ENCODE measurements at regions not wholly inside any gene's neighbourhood (a gene's known extent, or its start where the extent isn't known, plus 50 kb on each side); places are given as distances from the start of the nearest gene placed in this dataset.

- DNase-seq, result no peak
- H3K4me1 Mint-ChIP-seq (ENCODE audit: low read depth, unreplicated experiment), result no peaks in the 10 kb centered on the region
- TF ChIP-seq, protein P1, sequence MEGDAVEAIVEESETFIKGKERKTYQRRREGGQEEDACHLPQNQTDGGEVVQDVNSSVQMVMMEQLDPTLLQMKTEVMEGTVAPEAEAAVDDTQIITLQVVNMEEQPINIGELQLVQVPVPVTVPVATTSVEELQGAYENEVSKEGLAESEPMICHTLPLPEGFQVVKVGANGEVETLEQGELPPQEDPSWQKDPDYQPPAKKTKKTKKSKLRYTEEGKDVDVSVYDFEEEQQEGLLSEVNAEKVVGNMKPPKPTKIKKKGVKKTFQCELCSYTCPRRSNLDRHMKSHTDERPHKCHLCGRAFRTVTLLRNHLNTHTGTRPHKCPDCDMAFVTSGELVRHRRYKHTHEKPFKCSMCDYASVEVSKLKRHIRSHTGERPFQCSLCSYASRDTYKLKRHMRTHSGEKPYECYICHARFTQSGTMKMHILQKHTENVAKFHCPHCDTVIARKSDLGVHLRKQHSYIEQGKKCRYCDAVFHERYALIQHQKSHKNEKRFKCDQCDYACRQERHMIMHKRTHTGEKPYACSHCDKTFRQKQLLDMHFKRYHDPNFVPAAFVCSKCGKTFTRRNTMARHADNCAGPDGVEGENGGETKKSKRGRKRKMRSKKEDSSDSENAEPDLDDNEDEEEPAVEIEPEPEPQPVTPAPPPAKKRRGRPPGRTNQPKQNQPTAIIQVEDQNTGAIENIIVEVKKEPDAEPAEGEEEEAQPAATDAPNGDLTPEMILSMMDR (IDR thresholded peaks at IDR 0.05; ENCODE audit: partially characterized antibody, unreplicated experiment), result no peak
- H3K4me3 Mint-ChIP-seq (ENCODE audit: unreplicated experiment), result no peak overlapping the region
- H3K27me3 Mint-ChIP-seq (ENCODE audit: unreplicated experiment), result peaks cover 3% of the 10 kb centered on the region
- H3K27ac Mint-ChIP-seq (ENCODE audit: unreplicated experiment), result no peak overlapping the region
- H3K9me3 Mint-ChIP-seq (ENCODE audit: unreplicated experiment), result no peaks in the 10 kb centered on the region
- peaks cover 22% of the 10 kb centered on the region for H3K36me3 Mint-ChIP-seq (ENCODE audit: unreplicated experiment)
Observed at GRCh38 chr5:3929799-3930198, 334.2 kb downstream of the IRX1 start.

GRCh38 chr5:3931976-3932375, 336.3 kb downstream of the IRX1 start:
- H3K27me3 Mint-ChIP-seq (ENCODE audit: unreplicated experiment), result no peaks in the 10 kb centered on the region
- DNase-seq, result no peak
- no peaks in the 10 kb centered on the region for H3K4me1 Mint-ChIP-seq (ENCODE audit: low read depth, unreplicated experiment)
- no peaks in the 10 kb centered on the region for H3K9me3 Mint-ChIP-seq (ENCODE audit: unreplicated experiment)
- no peak overlapping the region for H3K4me3 Mint-ChIP-seq (ENCODE audit: unreplicated experiment)
- H3K27ac Mint-ChIP-seq (ENCODE audit: unreplicated experiment), result no peak overlapping the region
- TF ChIP-seq, protein P1 (IDR thresholded peaks at IDR 0.05; ENCODE audit: partially characterized antibody, unreplicated experiment), result no peak
- H3K36me3 Mint-ChIP-seq (ENCODE audit: unreplicated experiment), result peaks cover 22% of the 10 kb centered on the region

DNA sequence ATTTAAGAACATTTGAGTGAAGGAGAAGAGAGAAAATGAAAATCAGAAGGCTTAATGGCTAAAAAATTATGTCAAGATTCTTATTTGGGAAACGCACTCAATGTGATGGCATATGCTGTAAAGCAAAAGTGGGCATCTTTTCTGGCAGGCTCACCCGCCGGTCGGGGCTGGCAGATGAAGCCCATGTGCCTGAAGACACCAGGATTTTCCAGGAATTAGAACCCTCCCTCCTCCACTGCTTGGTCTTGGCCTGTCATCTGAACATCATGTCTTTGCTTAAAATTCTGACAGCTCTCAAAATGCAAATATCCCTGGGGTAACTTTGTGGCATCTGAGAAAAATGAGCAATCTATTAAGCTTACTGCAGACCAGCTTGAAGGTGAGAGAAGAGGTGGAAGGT, 337.9 kb downstream of the IRX1 start:
- Mint-ChIP-seq H3K36me3 (ENCODE audit: unreplicated experiment) (peaks cover 9% of the 10 kb centered on the region), H3K9me3 (ENCODE audit: unreplicated experiment) (no peaks in the 10 kb centered on the region), H3K27ac (ENCODE audit: unreplicated experiment) (no peak overlapping the region), H3K4me3 (ENCODE audit: unreplicated experiment) (no peak overlapping the region), H3K4me1 (ENCODE audit: low read depth, unreplicated experiment) (no peaks in the 10 kb centered on the region), H3K27me3 (ENCODE audit: unreplicated experiment) (no peaks in the 10 kb centered on the region)
- TF ChIP-seq, protein P1 (IDR thresholded peaks at IDR 0.05; ENCODE audit: partially characterized antibody, unreplicated experiment), result no peak
- DNase-seq, result no peak

GRCh38 chr5:3933966-3934365, 338.3 kb downstream of the IRX1 start:
- Mint-ChIP-seq H3K4me3 (ENCODE audit: unreplicated experiment) (no peak overlapping the region), H3K27me3 (ENCODE audit: unreplicated experiment) (no peaks in the 10 kb centered on the region), H3K4me1 (ENCODE audit: low read depth, unreplicated experiment) (no peaks in the 10 kb centered on the region), H3K36me3 (ENCODE audit: unreplicated experiment) (peaks cover 5% of the 10 kb centered on the region), H3K27ac (ENCODE audit: unreplicated experiment) (no peak overlapping the region), H3K9me3 (ENCODE audit: unreplicated experiment) (no peaks in the 10 kb centered on the region)
- DNase-seq, result no peak
- TF ChIP-seq, protein P1 (IDR thresholded peaks at IDR 0.05; ENCODE audit: partially characterized antibody, unreplicated experiment), result no peak

- TF ChIP-seq, protein P1 (IDR thresholded peaks at IDR 0.05; ENCODE audit: partially characterized antibody, unreplicated experiment), result no peak
- Mint-ChIP-seq H3K27ac (ENCODE audit: unreplicated experiment) (no peak overlapping the region), H3K9me3 (ENCODE audit: unreplicated experiment) (no peaks in the 10 kb centered on the region), H3K4me1 (ENCODE audit: low read depth, unreplicated experiment) (no peaks in the 10 kb centered on the region), H3K36me3 (ENCODE audit: unreplicated experiment) (peaks cover 4% of the 10 kb centered on the region), H3K27me3 (ENCODE audit: unreplicated experiment) (peaks cover 2% of the 10 kb centered on the region), H3K4me3 (ENCODE audit: unreplicated experiment) (no peak overlapping the region)
- DNase-seq, result no peak
Observed at GRCh38 chr5:3943859-3944258, 348.2 kb downstream of the IRX1 start.

All from glutamatergic neuron (in vitro differentiated cells).